ENCODE measurements at regions not wholly inside any gene's neighbourhood (a gene's known extent, or its start where the extent isn't known, plus 50 kb on each side); places are given as distances from the start of the nearest gene placed in this dataset.

- TF ChIP-seq CTCF (IDR thresholded peaks at IDR 0.05) (no peak), EZH2 (IDR thresholded peaks at IDR 0.05) (no peak), EZH2phosphoT487 (IDR thresholded peaks at IDR 0.05) (no peak)
These were observed 186.6 kb downstream of the PMP22 start for GRCh38 chr17:15078570-15078969.
